ENCODE measurements at regions not wholly inside any gene's neighbourhood (a gene's known extent, or its start where the extent isn't known, plus 50 kb on each side); places are given as distances from the start of the nearest gene placed in this dataset.

- Mint-ChIP-seq H3K27ac (no peak overlapping the region), H3K9me3 (peaks cover 16% of the 10 kb centered on the region), H3K4me3 (no peak overlapping the region), H3K4me1 (no peaks in the 10 kb centered on the region), H3K36me3 (peaks cover 5% of the 10 kb centered on the region), H3K27me3 (peaks cover 18% of the 10 kb centered on the region)
Observed at GRCh38 chr20:63079971-63080370, 73.2 kb upstream of the BHLHE23 start.

GRCh38 chr20:63077705-63078104 lies 70.9 kb upstream of the BHLHE23 start:
- Mint-ChIP-seq H3K4me1 (peaks cover 3% of the 10 kb centered on the region), H3K27ac (no peak overlapping the region), H3K9me3 (peaks cover 16% of the 10 kb centered on the region), H3K36me3 (peaks cover 5% of the 10 kb centered on the region), H3K27me3 (peaks cover 24% of the 10 kb centered on the region), H3K4me3 (no peak overlapping the region)

DNA sequence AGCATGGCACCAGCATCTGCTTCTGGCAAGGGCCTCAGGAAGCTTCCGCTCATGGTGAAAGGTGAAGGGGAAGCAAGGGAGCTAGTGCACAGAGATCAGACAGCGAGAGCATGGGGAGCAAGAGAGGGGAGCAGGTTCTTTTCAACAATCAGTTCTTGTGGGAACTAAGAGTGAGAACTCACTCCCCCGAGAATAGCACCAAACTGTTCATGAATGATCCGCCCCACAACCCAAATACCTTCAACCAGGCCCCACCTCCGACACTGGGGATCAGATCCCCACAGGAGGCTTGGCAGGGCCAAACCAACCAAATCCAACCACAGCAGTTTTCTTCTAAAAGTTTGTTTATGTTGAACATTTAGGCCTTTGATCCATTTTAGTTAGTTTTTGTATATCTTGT lies 69.7 kb upstream of the BHLHE23 start:
- H3K27me3 Mint-ChIP-seq, result peaks cover 22% of the 10 kb centered on the region
- peaks cover 5% of the 10 kb centered on the region for H3K36me3 Mint-ChIP-seq
- H3K4me3 Mint-ChIP-seq, result no peak overlapping the region
- H3K27ac Mint-ChIP-seq, result no peak overlapping the region
- H3K9me3 Mint-ChIP-seq, result peaks cover 16% of the 10 kb centered on the region
- peaks cover 4% of the 10 kb centered on the region for H3K4me1 Mint-ChIP-seq

- Mint-ChIP-seq H3K4me1 (peaks cover 4% of the 10 kb centered on the region), H3K9me3 (peaks cover 16% of the 10 kb centered on the region), H3K27ac (no peak overlapping the region), H3K4me3 (no peak overlapping the region), H3K27me3 (peaks cover 27% of the 10 kb centered on the region), H3K36me3 (peaks cover 5% of the 10 kb centered on the region)
Observed at GRCh38 chr20:63074631-63075030, 67.9 kb upstream of the BHLHE23 start.

- Mint-ChIP-seq H3K27ac (no peak overlapping the region), H3K4me3 (no peak overlapping the region), H3K27me3 (peaks cover 29% of the 10 kb centered on the region), H3K4me1 (peaks cover 4% of the 10 kb centered on the region), H3K36me3 (peaks cover 5% of the 10 kb centered on the region), H3K9me3 (peaks cover 14% of the 10 kb centered on the region)
Observed at GRCh38 chr20:63074182-63074581, 67.4 kb upstream of the BHLHE23 start.

- Mint-ChIP-seq H3K36me3 (peaks cover 5% of the 10 kb centered on the region), H3K4me3 (no peak overlapping the region)
Observed at GRCh38 chr20:63073738-63074065, 66.9 kb upstream of the BHLHE23 start.

GRCh38 chr20:63072991-63073737 lies 66.4 kb upstream of the BHLHE23 start:
- H3K9me3 Mint-ChIP-seq, result peaks cover 4% of the 10 kb centered on the region
- no peak overlapping the region for H3K27ac Mint-ChIP-seq
- peaks cover 4% of the 10 kb centered on the region for H3K4me1 Mint-ChIP-seq
- peak overlapping the region; percentile 53 for H3K4me3 Mint-ChIP-seq
- peaks cover 25% of the 10 kb centered on the region for H3K27me3 Mint-ChIP-seq
- H3K36me3 Mint-ChIP-seq, result peaks cover 5% of the 10 kb centered on the region

More at GRCh38 chr20:63073738-63074065, 66.9 kb upstream of the BHLHE23 start:
- Mint-ChIP-seq H3K4me1 (peaks cover 4% of the 10 kb centered on the region), H3K27ac (no peak overlapping the region), H3K9me3 (peaks cover 9% of the 10 kb centered on the region), H3K27me3 (peaks cover 29% of the 10 kb centered on the region)

DNA sequence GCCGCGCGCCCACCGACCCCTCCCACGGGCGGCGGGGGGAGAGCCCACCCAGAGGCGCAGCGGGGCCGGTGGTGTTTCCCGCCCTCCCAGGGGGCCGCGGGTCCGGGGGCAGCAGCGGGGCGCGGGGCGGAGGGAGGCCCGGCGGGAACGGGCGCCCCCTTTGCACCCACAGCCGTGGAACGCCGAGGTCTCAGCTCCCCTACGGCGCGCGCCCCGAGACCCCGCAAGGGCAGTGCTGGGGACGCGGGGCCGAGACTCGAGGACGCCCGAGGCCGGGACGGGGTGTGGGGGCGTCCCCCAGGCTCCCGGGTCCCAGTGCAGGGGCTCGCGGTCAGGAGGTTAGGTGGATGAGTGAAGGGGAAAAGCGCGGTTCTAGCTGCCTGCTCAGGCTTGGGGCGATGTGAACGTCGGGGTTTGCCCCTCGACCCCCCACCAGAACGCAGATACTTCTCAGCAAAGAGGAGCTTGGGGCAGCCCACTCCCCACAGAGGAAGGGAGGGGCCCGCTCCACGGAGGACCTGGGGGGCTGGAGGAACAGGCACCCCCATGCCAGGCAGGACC lies 65.5 kb upstream of the BHLHE23 start:
- peaks cover 23% of the 10 kb centered on the region for H3K27me3 Mint-ChIP-seq

GRCh38 chr20:63071541-63072181 lies 64.9 kb upstream of the BHLHE23 start:
- Mint-ChIP-seq H3K9me3 (no peaks in the 10 kb centered on the region), H3K4me1 (peaks cover 4% of the 10 kb centered on the region), H3K36me3 (no peaks in the 10 kb centered on the region), H3K4me3 (peak overlapping the region; percentile 26), H3K27ac (no peak overlapping the region), H3K27me3 (peaks cover 26% of the 10 kb centered on the region)

More for the DNA sequence above, 65.5 kb upstream of the BHLHE23 start:
- no peaks in the 10 kb centered on the region for H3K9me3 Mint-ChIP-seq
- no peak overlapping the region for H3K27ac Mint-ChIP-seq
- no peak overlapping the region for H3K4me3 Mint-ChIP-seq
- H3K36me3 Mint-ChIP-seq, result peaks cover 3% of the 10 kb centered on the region
- H3K4me1 Mint-ChIP-seq, result peaks cover 4% of the 10 kb centered on the region

GRCh38 chr20:63070771-63071540 lies 64.2 kb upstream of the BHLHE23 start:
- no peaks in the 10 kb centered on the region for H3K36me3 Mint-ChIP-seq
- H3K27ac Mint-ChIP-seq, result no peak overlapping the region
- peaks cover 4% of the 10 kb centered on the region for H3K4me1 Mint-ChIP-seq
- no peaks in the 10 kb centered on the region for H3K9me3 Mint-ChIP-seq
- H3K4me3 Mint-ChIP-seq, result no peak overlapping the region
- peaks cover 26% of the 10 kb centered on the region for H3K27me3 Mint-ChIP-seq

GRCh38 chr20:63070301-63070625 lies 63.5 kb upstream of the BHLHE23 start:
- H3K9me3 Mint-ChIP-seq, result no peaks in the 10 kb centered on the region

GRCh38 chr20:63068711-63069367 lies 62.1 kb upstream of the BHLHE23 start:
- Mint-ChIP-seq H3K27ac (no peak overlapping the region), H3K9me3 (no peaks in the 10 kb centered on the region), H3K4me1 (peaks cover 4% of the 10 kb centered on the region), H3K36me3 (no peaks in the 10 kb centered on the region), H3K4me3 (no peak overlapping the region), H3K27me3 (peaks cover 25% of the 10 kb centered on the region)

More at GRCh38 chr20:63070301-63070625, 63.5 kb upstream of the BHLHE23 start:
- peaks cover 26% of the 10 kb centered on the region for H3K27me3 Mint-ChIP-seq
- H3K27ac Mint-ChIP-seq, result no peak overlapping the region
- no peaks in the 10 kb centered on the region for H3K36me3 Mint-ChIP-seq
- no peak overlapping the region for H3K4me3 Mint-ChIP-seq
- peaks cover 4% of the 10 kb centered on the region for H3K4me1 Mint-ChIP-seq

DNA sequence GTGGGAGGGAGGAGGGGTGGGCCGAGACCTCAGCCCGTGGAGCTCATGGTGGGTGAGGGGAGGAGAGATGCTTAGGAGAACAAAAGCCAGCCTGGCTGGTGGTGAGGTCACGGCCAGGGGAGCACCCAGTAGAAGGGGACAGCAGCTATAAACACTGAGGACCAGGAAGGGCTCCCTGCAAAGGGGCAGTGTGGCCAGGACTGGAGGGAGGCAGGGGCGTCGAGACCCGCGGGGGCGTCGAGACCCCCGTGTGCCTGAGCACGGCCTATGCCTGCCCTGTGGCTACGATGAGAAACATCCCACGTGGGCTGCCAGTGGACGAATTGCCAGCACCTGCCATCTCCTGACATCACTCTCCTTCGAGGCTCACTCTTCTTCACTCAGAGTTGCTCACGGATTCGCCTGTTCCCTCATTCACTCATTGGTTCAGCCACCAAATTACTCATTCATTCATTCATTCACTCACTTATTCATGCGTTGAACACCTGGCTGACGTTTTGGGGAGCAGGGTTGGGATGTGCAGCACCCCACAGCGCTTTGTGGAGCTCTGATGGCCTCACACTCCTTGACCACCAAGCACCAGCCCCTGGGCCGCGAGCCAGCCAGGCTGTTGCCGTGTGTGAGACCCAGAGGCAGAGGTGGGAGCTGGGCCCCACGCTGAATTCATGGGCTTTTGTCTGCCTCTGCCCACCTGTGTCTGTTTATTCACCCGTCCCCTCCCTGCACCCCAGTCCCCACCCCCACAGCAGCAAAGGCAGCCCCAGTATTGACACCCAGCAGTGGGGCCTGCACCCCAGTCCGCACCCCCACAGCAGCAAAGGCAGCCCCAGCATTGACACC lies 61.2 kb upstream of the BHLHE23 start:
- H3K4me1 Mint-ChIP-seq, result peaks cover 3% of the 10 kb centered on the region
- no peaks in the 10 kb centered on the region for H3K36me3 Mint-ChIP-seq
- H3K4me3 Mint-ChIP-seq, result no peak overlapping the region
- no peak overlapping the region for H3K27ac Mint-ChIP-seq
- no peaks in the 10 kb centered on the region for H3K9me3 Mint-ChIP-seq
- H3K27me3 Mint-ChIP-seq, result peaks cover 24% of the 10 kb centered on the region

DNA sequence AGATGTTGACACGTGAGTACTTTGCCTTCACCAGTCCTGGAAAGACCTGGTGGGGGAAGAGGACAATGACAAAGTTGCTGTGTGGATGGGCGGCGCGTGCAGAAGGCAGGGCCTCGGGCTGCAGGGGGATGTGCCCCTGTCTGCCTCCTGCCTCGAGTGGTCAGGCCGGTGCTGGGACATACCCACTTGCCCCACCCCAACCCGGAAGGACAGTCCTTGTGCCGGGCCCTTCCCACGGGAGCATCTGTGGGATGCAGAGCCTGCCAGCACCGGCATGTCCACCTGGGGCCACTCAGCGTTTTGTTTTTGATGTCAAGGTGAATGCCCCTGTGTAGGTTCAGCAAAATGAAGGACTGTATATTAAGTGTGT lies 60.5 kb upstream of the BHLHE23 start:
- Mint-ChIP-seq H3K36me3 (no peaks in the 10 kb centered on the region), H3K4me1 (no peaks in the 10 kb centered on the region), H3K27me3 (peaks cover 21% of the 10 kb centered on the region), H3K9me3 (no peaks in the 10 kb centered on the region), H3K4me3 (no peak overlapping the region), H3K27ac (no peak overlapping the region)
